PFSK-1 (cell line): ENCODE measurements at regions not wholly inside any gene's neighbourhood (a gene's known extent, or its start where the extent isn't known, plus 50 kb on each side); places are given as distances from the start of the nearest gene placed in this dataset.

Source experiments
- FOXP2 ChIP-seq: optimal IDR thresholded peaks from 2 replicates; pipeline ENCODE3; 2011; ENCODE audit warnings: borderline replicate concordance, control low read depth, inconsistent platforms; ENCODE audit not compliant: insufficient read depth; ENCODE audit errors: extremely low read length, extremely low read depth
- POLR2AphosphoS5 ChIP-seq: IDR thresholded peaks from 2 replicates; pipeline ENCODE4 v1.6.1; 2012; ENCODE audit warnings: low read depth, mild to moderate bottlenecking, control low read depth, low read length, moderate library complexity
- SIN3A ChIP-seq: IDR thresholded peaks from 2 replicates; pipeline ENCODE4 v1.6.1; 2012; ENCODE audit warnings: mild to moderate bottlenecking, low read length, moderate library complexity, borderline replicate concordance; ENCODE audit not compliant: insufficient read depth
- TAF1 ChIP-seq: IDR thresholded peaks from 2 replicates; pipeline ENCODE4 v1.6.1; 2012; ENCODE audit warnings: low read length, control low read depth, borderline replicate concordance; ENCODE audit not compliant: insufficient read depth
- TF ChIP-seq, protein P1 (sequence below), 2 experiments: IDR thresholded peaks; 2 replicates each; pipeline versions ENCODE4 v1.6.1 to v1.8.0; 2011 to 2012; ENCODE audit warnings: low read depth in 2 of 2, low read length in 2 of 2, control low read depth in 1 of 2, inconsistent platforms in 1 of 2, mild to moderate bottlenecking in 1 of 2, moderate library complexity in 1 of 2; ENCODE audit not compliant: insufficient read depth in 1 of 2

DNA sequence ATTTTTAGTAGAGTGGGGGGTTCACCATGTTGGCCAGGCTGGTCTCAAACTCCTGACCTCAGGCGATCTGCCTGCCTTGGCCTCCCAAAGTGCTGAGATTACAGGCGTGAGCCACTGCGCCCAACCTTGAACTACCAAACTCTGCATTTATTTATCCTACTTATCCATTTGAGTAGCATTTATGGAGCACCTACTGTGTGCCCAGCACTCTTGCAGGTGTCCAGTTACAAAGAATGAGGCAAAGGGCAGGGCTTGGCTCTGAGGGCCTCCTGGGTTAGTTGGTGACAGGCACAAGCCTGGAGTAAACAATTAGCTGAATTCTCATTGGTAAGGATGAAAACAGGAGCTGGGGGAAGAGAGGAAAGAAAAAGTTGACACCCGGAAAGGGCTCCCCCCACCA, 93.4 kb upstream of the FOXP4 start:
- TF ChIP-seq TAF1 (no peak), SIN3A (no peak), POLR2AphosphoS5 (no peak), FOXP2 (no peak)
- TF ChIP-seq, protein P1, sequence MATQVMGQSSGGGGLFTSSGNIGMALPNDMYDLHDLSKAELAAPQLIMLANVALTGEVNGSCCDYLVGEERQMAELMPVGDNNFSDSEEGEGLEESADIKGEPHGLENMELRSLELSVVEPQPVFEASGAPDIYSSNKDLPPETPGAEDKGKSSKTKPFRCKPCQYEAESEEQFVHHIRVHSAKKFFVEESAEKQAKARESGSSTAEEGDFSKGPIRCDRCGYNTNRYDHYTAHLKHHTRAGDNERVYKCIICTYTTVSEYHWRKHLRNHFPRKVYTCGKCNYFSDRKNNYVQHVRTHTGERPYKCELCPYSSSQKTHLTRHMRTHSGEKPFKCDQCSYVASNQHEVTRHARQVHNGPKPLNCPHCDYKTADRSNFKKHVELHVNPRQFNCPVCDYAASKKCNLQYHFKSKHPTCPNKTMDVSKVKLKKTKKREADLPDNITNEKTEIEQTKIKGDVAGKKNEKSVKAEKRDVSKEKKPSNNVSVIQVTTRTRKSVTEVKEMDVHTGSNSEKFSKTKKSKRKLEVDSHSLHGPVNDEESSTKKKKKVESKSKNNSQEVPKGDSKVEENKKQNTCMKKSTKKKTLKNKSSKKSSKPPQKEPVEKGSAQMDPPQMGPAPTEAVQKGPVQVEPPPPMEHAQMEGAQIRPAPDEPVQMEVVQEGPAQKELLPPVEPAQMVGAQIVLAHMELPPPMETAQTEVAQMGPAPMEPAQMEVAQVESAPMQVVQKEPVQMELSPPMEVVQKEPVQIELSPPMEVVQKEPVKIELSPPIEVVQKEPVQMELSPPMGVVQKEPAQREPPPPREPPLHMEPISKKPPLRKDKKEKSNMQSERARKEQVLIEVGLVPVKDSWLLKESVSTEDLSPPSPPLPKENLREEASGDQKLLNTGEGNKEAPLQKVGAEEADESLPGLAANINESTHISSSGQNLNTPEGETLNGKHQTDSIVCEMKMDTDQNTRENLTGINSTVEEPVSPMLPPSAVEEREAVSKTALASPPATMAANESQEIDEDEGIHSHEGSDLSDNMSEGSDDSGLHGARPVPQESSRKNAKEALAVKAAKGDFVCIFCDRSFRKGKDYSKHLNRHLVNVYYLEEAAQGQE (IDR thresholded peaks at IDR 0.05; ENCODE audit: insufficient read depth in 1 of 2, low read depth in 2 of 2, low read length in 2 of 2), result no peak

DNA sequence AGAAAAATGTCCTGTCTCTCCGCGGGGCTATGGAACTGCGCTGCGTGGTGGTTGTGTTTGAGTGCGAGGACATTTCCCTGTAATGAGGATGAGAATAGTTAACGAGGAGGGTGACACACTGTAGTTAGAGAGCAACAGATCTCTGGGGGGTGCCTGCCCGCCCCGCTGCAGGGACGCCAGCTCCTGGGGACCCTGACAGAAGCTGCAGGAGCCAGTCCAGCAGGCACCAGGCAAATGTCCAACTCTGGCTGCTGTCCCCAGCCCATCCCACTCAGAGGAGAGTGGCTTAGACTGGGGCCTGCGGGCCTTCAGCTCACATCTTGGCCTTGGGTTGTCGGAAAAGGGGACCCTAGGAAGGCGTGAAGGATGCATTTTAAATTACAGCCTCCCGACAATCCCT, 92.9 kb upstream of the FOXP4 start:
- TF ChIP-seq, protein P1 (IDR thresholded peaks at IDR 0.05; ENCODE audit: insufficient read depth in 1 of 2, low read depth in 2 of 2, low read length in 2 of 2), result no peak
- TF ChIP-seq TAF1 (no peak), FOXP2 (no peak), SIN3A (no peak), POLR2AphosphoS5 (no peak)

DNA sequence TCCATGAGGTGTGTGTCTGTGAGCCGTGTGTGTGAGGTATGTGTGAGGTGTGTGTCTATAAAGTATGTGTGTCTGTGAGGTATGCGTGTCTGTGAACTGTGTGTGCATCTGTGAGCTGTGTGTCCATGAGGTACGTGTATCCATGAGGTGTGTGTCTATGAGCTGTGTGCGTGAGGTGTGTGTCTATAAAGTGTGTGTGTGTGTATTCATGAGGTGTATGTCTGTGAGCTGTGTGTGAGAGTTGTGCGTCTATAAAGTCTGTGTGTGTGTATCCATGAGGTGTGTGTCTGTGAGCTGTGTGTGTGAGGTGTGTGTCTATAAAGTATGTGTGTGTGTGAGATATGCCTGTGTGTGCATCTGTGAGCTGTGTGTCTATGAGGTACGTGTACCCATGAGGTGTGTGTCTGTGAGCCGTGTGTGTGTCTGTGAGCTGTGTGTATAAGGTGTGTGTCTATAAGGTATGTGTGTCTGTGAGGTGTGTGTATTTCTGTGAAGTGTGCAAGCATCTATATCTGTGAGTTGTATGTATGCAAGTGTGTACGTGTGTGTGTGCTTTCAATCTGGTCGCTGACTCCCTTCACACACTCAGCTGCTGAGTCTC, 91.9 kb upstream of the FOXP4 start:
- TF ChIP-seq POLR2AphosphoS5, result no peak
- no peak for TF ChIP-seq FOXP2
- no peak for TF ChIP-seq TAF1

DNA sequence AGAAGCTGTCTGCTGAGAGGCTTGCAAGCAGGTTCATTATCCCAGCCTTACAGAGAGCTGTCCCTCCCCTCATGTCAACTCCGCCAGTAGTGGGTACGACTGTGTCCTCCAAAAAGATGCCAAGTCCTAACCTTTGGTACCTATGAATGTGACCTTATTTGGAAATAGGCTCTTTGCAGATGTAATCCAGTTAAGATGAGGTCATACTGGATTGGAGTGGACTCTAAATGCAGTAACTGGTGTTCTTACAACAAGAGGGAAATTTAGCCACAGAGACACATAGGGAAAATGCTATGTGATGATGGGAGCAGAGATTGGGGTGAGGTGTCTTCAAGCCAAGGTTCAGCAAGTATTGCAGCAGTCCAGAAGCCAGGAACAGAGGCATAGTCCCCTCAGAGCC, 90.8 kb upstream of the FOXP4 start:
- TF ChIP-seq SIN3A (no peak), POLR2AphosphoS5 (no peak), TAF1 (no peak), FOXP2 (no peak)
- TF ChIP-seq, protein P1 (IDR thresholded peaks at IDR 0.05; ENCODE audit: insufficient read depth in 1 of 2, low read depth in 2 of 2, low read length in 2 of 2), result no peak

DNA sequence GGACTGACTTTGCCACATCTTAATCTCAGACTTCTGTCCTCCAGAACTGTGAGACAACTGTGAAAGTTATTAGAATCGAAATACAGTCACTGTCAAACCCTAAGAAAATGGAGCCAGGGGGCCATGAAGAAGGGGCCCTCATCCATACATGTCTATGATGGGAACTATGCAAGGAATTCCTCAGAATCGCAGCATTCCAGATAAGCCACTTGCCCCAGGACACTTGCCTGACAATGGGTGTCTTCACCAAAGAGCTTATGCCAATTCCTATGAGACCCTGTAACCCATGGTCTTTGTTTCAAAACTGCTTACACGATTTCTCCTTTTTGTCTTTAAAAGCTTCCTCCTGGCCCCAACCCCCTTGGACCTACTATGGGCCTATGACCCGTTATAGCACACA, 90.4 kb upstream of the FOXP4 start:
- TF ChIP-seq, protein P1 (IDR thresholded peaks at IDR 0.05; ENCODE audit: insufficient read depth in 1 of 2, low read depth in 2 of 2, low read length in 2 of 2), result no peak
- no peak for TF ChIP-seq SIN3A
- no peak for TF ChIP-seq FOXP2
- no peak for TF ChIP-seq TAF1
- TF ChIP-seq POLR2AphosphoS5, result no peak
